Fibroblast of pulmonary artery (primary cell): ENCODE measurements at regions not wholly inside any gene's neighbourhood (a gene's known extent, or its start where the extent isn't known, plus 50 kb on each side); places are given as distances from the start of the nearest gene placed in this dataset.

Source experiments
- DNase-seq: peaks from one replicate; pipeline ENCODE4 v3.0.0-alpha.2; 2010; ENCODE audit warnings: low read depth
- H3K4me3 ChIP-seq: replicated peaks from 2 replicates; pipeline ENCODE4 v1.5.1; 2011; ENCODE audit warnings: low read depth, mild to moderate bottlenecking, control low read depth, low read length, moderate library complexity
- CTCF ChIP-seq: IDR thresholded peaks from 2 replicates; pipeline ENCODE4 v1.5.1; 2011; ENCODE audit warnings: mild to moderate bottlenecking, control low read depth, low read length, inconsistent platforms; ENCODE audit errors: missing control alignments

GRCh38 chr1:56268519-56269140 is 310.7 kb downstream of the PLPP3 start:
- DNase-seq = no peak
- no peak overlapping the region for H3K4me3 ChIP-seq
- TF ChIP-seq CTCF = no peak

GRCh38 chr1:56267611-56268010 is 311.8 kb downstream of the PLPP3 start:
- TF ChIP-seq CTCF = no peak
- no peak for DNase-seq

GRCh38 chr1:56266359-56266758 is 313.0 kb downstream of the PLPP3 start:
- DNase-seq = no peak
- TF ChIP-seq CTCF = no peak
- H3K4me3 ChIP-seq = no peak overlapping the region

More at GRCh38 chr1:56267611-56268010, 311.8 kb downstream of the PLPP3 start:
- no peak overlapping the region for H3K4me3 ChIP-seq

- no peak for DNase-seq
- no peak for TF ChIP-seq CTCF
- H3K4me3 ChIP-seq = no peak overlapping the region
Measured at GRCh38 chr1:56265216-56265615, 314.1 kb downstream of the PLPP3 start.

GRCh38 chr1:56263908-56264307 is 315.5 kb downstream of the PLPP3 start:
- DNase-seq = no peak
- no peak for TF ChIP-seq CTCF
- no peak overlapping the region for H3K4me3 ChIP-seq

- TF ChIP-seq CTCF = no peak
Measured at GRCh38 chr1:56258371-56258770, 321.0 kb downstream of the PLPP3 start.

GRCh38 chr1:56257726-56258125 is 321.6 kb downstream of the PLPP3 start:
- H3K4me3 ChIP-seq = no peak overlapping the region
- DNase-seq = no peak
- TF ChIP-seq CTCF = no peak

More at GRCh38 chr1:56258371-56258770, 321.0 kb downstream of the PLPP3 start:
- DNase-seq = no peak
- no peak overlapping the region for H3K4me3 ChIP-seq
